ENCODE measurements at regions not wholly inside any gene's neighbourhood (a gene's known extent, or its start where the extent isn't known, plus 50 kb on each side); places are given as distances from the start of the nearest gene placed in this dataset.

- no peak for DNase-seq (ENCODE audit: low read depth in 1 of 2, low spot score in 1 of 2)
These were observed 301.4 kb upstream of the EPHA5 start for GRCh38 chr4:65971686-65972085.

- DNase-seq (ENCODE audit: low read depth in 1 of 2, low spot score in 1 of 2) = no peak
These were observed 298.7 kb upstream of the EPHA5 start for GRCh38 chr4:65968831-65969558.

- DNase-seq (ENCODE audit: low read depth in 1 of 2, low spot score in 1 of 2) = no peak
These were observed 290.5 kb upstream of the EPHA5 start for GRCh38 chr4:65960751-65961150.

- DNase-seq (ENCODE audit: low read depth in 1 of 2, low spot score in 1 of 2) = no peak
These were observed 284.1 kb upstream of the EPHA5 start for GRCh38 chr4:65954416-65954815.

GRCh38 chr4:65951177-65951576, 280.9 kb upstream of the EPHA5 start:
- DNase-seq (ENCODE audit: low read depth in 1 of 2, low spot score in 1 of 2) = no peak

GRCh38 chr4:65943076-65943475, 272.8 kb upstream of the EPHA5 start:
- DNase-seq (ENCODE audit: low read depth in 1 of 2, low spot score in 1 of 2) = no peak

- no peak for DNase-seq (ENCODE audit: low read depth in 1 of 2, low spot score in 1 of 2)
These were observed 254.6 kb upstream of the EPHA5 start for GRCh38 chr4:65924843-65925242.

- DNase-seq (ENCODE audit: low read depth in 1 of 2, low spot score in 1 of 2) = no peak
These were observed 253.3 kb upstream of the EPHA5 start for GRCh38 chr4:65923616-65924015.

GRCh38 chr4:65921180-65921579, 250.9 kb upstream of the EPHA5 start:
- no peak for DNase-seq (ENCODE audit: low read depth in 1 of 2, low spot score in 1 of 2)

- DNase-seq (ENCODE audit: low read depth in 1 of 2, low spot score in 1 of 2) = no peak
These were observed 248.6 kb upstream of the EPHA5 start for GRCh38 chr4:65918872-65919271.

GRCh38 chr4:65918212-65918611, 247.9 kb upstream of the EPHA5 start:
- no peak for DNase-seq (ENCODE audit: low read depth in 1 of 2, low spot score in 1 of 2)

- DNase-seq (ENCODE audit: low read depth in 1 of 2, low spot score in 1 of 2) = no peak
These were observed 247.2 kb upstream of the EPHA5 start for GRCh38 chr4:65917486-65917885.

- no peak for DNase-seq (ENCODE audit: low read depth in 1 of 2, low spot score in 1 of 2)
These were observed 241.4 kb upstream of the EPHA5 start for GRCh38 chr4:65911720-65912119.

- no peak for DNase-seq (ENCODE audit: low read depth in 1 of 2, low spot score in 1 of 2)
These were observed 223.9 kb upstream of the EPHA5 start for GRCh38 chr4:65893957-65894755.

GRCh38 chr4:65893271-65893670, 223.0 kb upstream of the EPHA5 start:
- no peak for DNase-seq (ENCODE audit: low read depth in 1 of 2, low spot score in 1 of 2)

GRCh38 chr4:65880594-65880993, 210.3 kb upstream of the EPHA5 start:
- DNase-seq (ENCODE audit: low read depth in 1 of 2, low spot score in 1 of 2) = no peak

GRCh38 chr4:65868096-65868824, 198.0 kb upstream of the EPHA5 start:
- DNase-seq (ENCODE audit: low read depth in 1 of 2, low spot score in 1 of 2) = no peak

GRCh38 chr4:65865489-65865888, 195.2 kb upstream of the EPHA5 start:
- DNase-seq (ENCODE audit: low read depth in 1 of 2, low spot score in 1 of 2) = no peak

- no peak for DNase-seq (ENCODE audit: low read depth in 1 of 2, low spot score in 1 of 2)
These were observed 191.7 kb upstream of the EPHA5 start for GRCh38 chr4:65861993-65862392.

GRCh38 chr4:65845199-65845773, 175.0 kb upstream of the EPHA5 start:
- DNase-seq (ENCODE audit: low read depth in 1 of 2, low spot score in 1 of 2) = no peak

- no peak for DNase-seq (ENCODE audit: low read depth in 1 of 2, low spot score in 1 of 2)
These were observed 169.1 kb upstream of the EPHA5 start for GRCh38 chr4:65839164-65839931.
